Uterus (tissue), 3 donors: ENCODE measurements at regions not wholly inside any gene's neighbourhood (a gene's known extent, or its start where the extent isn't known, plus 50 kb on each side); places are given as distances from the start of the nearest gene placed in this dataset.
"Not testable (repeated sequence)": the region's sequence is repeated elsewhere in the genome, so short reads cannot be mapped to it uniquely, and the experiment has no call there.

Experiments used
- DNase-seq, 2 donors: peaks; one replicate each; pipeline ENCODE4 v3.0.0-alpha.2; 2019 to 2020
- H3K27ac ChIP-seq, 2 donors: fragments of 200-600 bp; sonication (generic); 1 replicate in 1 of 2; 2 replicates in 1 of 2; pipeline ENCODE4 v1.5.1; 2016 to 2018
- H3K27me3 ChIP-seq, 2 donors: fragments of 200-600 bp; sonication (generic); one replicate each; pipeline ENCODE4 v1.5.1; 2018 to 2019; ENCODE audit warnings: control low read depth in 1 of 2
- H3K36me3 ChIP-seq, 2 donors: fragments of 200-600 bp; sonication (generic); one replicate each; pipeline ENCODE4 v1.5.1; 2019; ENCODE audit warnings: control low read depth in 1 of 2
- H3K4me1 ChIP-seq, 2 donors: fragments of 200-600 bp; sonication (generic); one replicate each; pipeline ENCODE4 v1.5.1; 2018 to 2019; ENCODE audit warnings: control low read depth in 1 of 2
- H3K4me3 ChIP-seq, 2 donors: fragments of 200-600 bp; sonication (generic); 1 replicate in 1 of 2; 2 replicates in 1 of 2; pipeline ENCODE4 v1.5.1; 2018 to 2019; ENCODE audit warnings: mild to moderate bottlenecking in 1 of 2
- H3K9me3 ChIP-seq, 2 donors: fragments of 200-600 bp; sonication (generic); one replicate each; pipeline ENCODE4 v1.5.1; 2019; ENCODE audit warnings: control low read depth in 1 of 2
- intact Hi-C: fragments of 100-400 bp; cut with DNase I; formaldehyde crosslinking; loops from one replicate; pipeline ENCODE4 v1.15.1; 2023; ENCODE audit warnings: low total_unique reads
- TF ChIP-seq, protein P1 (sequence below), 4 experiments: fragments of 200-600 bp in 2 of 4; fragments of 450-650 bp in 2 of 4; sonication (generic) in 2 of 4; IDR thresholded peaks; one replicate each; pipeline ENCODE4 v1.5.1; 2016 to 2019; ENCODE audit warnings: antibody characterized with exemption in 4 of 4, mild to moderate bottlenecking in 2 of 4, moderate library complexity in 1 of 4
- donor health status: DM: yes; HTN: yes; CAD: no.

GRCh38 chr11:71638801-71639519, 56.3 kb upstream of the KRTAP5-11 start:
- H3K36me3 ChIP-seq, H3K27ac ChIP-seq, H3K4me1 ChIP-seq, intact Hi-C loops, H3K27me3 ChIP-seq, H3K9me3 ChIP-seq: not testable (repeated sequence)
- peak overlapping the region in 1 of 2 donors; percentile 14 for H3K4me3 ChIP-seq
- DNase-seq = peak in 1 of 2 donors; percentile 56
- TF ChIP-seq, protein P1, sequence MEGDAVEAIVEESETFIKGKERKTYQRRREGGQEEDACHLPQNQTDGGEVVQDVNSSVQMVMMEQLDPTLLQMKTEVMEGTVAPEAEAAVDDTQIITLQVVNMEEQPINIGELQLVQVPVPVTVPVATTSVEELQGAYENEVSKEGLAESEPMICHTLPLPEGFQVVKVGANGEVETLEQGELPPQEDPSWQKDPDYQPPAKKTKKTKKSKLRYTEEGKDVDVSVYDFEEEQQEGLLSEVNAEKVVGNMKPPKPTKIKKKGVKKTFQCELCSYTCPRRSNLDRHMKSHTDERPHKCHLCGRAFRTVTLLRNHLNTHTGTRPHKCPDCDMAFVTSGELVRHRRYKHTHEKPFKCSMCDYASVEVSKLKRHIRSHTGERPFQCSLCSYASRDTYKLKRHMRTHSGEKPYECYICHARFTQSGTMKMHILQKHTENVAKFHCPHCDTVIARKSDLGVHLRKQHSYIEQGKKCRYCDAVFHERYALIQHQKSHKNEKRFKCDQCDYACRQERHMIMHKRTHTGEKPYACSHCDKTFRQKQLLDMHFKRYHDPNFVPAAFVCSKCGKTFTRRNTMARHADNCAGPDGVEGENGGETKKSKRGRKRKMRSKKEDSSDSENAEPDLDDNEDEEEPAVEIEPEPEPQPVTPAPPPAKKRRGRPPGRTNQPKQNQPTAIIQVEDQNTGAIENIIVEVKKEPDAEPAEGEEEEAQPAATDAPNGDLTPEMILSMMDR (IDR thresholded peaks at IDR 0.05) = peak; percentile 40 to 76 (median 70)

- intact Hi-C loops = not testable (repeated sequence)
- peak overlapping the region in 1 of 2 donors; percentile 14 for H3K4me3 ChIP-seq
Observed at GRCh38 chr11:71639520-71639849, 56.8 kb upstream of the KRTAP5-11 start.

DNA sequence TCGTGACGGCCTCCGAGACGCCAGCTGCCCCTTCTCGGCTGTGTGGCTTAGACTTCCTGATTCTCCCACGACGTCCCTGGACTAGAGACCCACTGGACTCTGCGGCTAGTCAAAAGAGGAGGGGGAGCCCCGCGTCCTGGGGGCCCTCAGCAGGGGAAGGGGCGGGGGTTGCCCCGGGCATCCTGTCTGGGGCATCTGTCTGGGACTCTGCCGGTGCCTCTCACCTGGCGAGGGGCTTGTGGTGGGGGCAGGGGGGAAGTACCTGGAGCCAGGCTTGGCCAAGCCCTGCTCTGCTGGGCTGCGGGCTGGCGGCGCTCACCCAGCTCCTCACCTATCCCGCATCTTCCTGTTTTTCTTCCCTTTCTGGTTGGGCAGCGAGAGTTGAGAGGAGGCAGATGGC, 57.2 kb upstream of the KRTAP5-11 start:
- intact Hi-C loops = not testable (repeated sequence)

More at GRCh38 chr11:71639520-71639849, 56.8 kb upstream of the KRTAP5-11 start:
- H3K4me1 ChIP-seq, H3K27ac ChIP-seq, DNase-seq, H3K9me3 ChIP-seq, H3K27me3 ChIP-seq, H3K36me3 ChIP-seq: not testable (repeated sequence)

DNA sequence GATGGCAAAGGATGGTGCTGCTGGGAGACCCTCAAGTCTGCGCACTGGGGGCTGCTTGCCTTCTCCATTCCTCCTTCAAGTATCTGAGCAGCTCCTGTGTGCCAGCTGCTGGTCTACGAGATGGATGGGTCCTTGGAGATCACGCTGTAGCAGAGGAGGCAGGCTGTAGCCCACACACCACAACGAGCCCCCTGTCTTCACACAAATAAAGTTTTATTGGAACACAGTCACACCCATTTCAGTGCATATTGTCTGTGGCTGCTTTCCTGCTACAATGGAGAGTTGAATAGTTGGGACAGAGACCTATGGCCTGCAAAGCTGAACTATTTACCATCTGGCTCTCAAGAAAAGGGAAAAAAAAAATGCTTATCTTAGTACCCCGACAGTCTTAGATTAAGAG, 64.4 kb upstream of the KRTAP5-11 start:
- DNase-seq, H3K27ac ChIP-seq, intact Hi-C loops, H3K4me3 ChIP-seq, H3K4me1 ChIP-seq, H3K9me3 ChIP-seq, H3K27me3 ChIP-seq, H3K36me3 ChIP-seq: not testable (repeated sequence)

More for the DNA sequence above, 57.2 kb upstream of the KRTAP5-11 start:
- not testable (repeated sequence) for H3K27me3 ChIP-seq, H3K27ac ChIP-seq, H3K36me3 ChIP-seq, H3K4me3 ChIP-seq, H3K4me1 ChIP-seq, H3K9me3 ChIP-seq, DNase-seq

GRCh38 chr11:71652998-71653397, 70.3 kb upstream of the KRTAP5-11 start:
- H3K27ac ChIP-seq, H3K36me3 ChIP-seq, intact Hi-C loops, H3K9me3 ChIP-seq, DNase-seq, H3K4me1 ChIP-seq, H3K4me3 ChIP-seq, H3K27me3 ChIP-seq: not testable (repeated sequence)

DNA sequence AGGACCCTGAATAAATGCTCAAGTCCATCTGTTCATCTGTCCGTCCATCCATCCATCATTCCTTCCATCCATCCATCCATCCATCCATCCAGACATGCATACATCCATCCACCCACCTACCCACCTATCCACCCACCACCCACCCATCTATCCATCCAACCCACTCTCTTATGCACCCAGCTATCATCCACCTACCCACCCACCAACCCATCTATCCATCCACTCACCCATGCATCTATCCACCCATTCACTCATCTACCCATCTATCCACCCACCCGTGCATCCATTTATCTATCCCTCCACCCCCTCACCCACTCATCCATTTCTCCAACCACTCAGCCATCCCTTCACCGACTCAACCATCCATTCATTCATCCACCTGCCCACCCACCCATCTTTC, 71.7 kb upstream of the KRTAP5-11 start:
- H3K4me3 ChIP-seq, H3K27me3 ChIP-seq, DNase-seq, H3K36me3 ChIP-seq, H3K27ac ChIP-seq, H3K4me1 ChIP-seq, intact Hi-C loops, H3K9me3 ChIP-seq: not testable (repeated sequence)

- H3K27me3 ChIP-seq, H3K4me1 ChIP-seq, H3K4me3 ChIP-seq, DNase-seq, H3K27ac ChIP-seq, H3K36me3 ChIP-seq, H3K9me3 ChIP-seq, intact Hi-C loops: not testable (repeated sequence)
Observed at GRCh38 chr11:71655041-71655440, 72.4 kb upstream of the KRTAP5-11 start.

- peak in 1 of 2 donors; percentile 22 for DNase-seq
- H3K27me3 ChIP-seq, H3K9me3 ChIP-seq, H3K36me3 ChIP-seq, H3K4me1 ChIP-seq, intact Hi-C loops, H3K4me3 ChIP-seq, H3K27ac ChIP-seq: not testable (repeated sequence)
Observed at GRCh38 chr11:71656513-71656912, 73.8 kb upstream of the KRTAP5-11 start.

DNA sequence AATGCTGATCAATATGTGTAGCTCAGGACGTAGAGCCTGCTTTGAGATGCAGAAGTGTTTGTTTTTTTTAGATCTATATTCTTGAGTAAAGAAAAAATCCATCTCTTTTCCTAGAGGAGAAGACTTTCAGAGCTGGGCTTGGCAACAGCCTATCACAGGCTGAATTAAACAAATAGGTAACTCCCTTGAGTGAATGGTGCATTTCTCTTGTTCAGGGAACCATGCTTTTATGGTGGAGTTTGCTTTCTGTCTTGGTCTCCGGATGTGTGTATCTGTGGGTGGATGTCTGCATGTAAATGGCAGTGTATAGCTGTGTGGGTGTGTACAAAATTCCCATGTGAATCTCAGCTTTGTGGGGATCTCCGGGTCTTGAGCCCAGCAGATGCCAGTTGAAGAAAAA, 82.3 kb upstream of the KRTAP5-11 start:
- H3K36me3 ChIP-seq, H3K9me3 ChIP-seq, intact Hi-C loops, H3K27me3 ChIP-seq, H3K27ac ChIP-seq, DNase-seq, H3K4me3 ChIP-seq, H3K4me1 ChIP-seq: not testable (repeated sequence)

GRCh38 chr11:71698110-71698509, 115.4 kb upstream of the KRTAP5-11 start:
- H3K27me3 ChIP-seq, H3K9me3 ChIP-seq, H3K36me3 ChIP-seq, H3K27ac ChIP-seq, H3K4me3 ChIP-seq, DNase-seq, intact Hi-C loops, H3K4me1 ChIP-seq: not testable (repeated sequence)

- H3K4me3 ChIP-seq, H3K36me3 ChIP-seq, intact Hi-C loops, H3K27ac ChIP-seq, H3K9me3 ChIP-seq, H3K4me1 ChIP-seq, H3K27me3 ChIP-seq, DNase-seq: not testable (repeated sequence)
Observed at GRCh38 chr11:71698961-71699360, 116.3 kb upstream of the KRTAP5-11 start.

DNA sequence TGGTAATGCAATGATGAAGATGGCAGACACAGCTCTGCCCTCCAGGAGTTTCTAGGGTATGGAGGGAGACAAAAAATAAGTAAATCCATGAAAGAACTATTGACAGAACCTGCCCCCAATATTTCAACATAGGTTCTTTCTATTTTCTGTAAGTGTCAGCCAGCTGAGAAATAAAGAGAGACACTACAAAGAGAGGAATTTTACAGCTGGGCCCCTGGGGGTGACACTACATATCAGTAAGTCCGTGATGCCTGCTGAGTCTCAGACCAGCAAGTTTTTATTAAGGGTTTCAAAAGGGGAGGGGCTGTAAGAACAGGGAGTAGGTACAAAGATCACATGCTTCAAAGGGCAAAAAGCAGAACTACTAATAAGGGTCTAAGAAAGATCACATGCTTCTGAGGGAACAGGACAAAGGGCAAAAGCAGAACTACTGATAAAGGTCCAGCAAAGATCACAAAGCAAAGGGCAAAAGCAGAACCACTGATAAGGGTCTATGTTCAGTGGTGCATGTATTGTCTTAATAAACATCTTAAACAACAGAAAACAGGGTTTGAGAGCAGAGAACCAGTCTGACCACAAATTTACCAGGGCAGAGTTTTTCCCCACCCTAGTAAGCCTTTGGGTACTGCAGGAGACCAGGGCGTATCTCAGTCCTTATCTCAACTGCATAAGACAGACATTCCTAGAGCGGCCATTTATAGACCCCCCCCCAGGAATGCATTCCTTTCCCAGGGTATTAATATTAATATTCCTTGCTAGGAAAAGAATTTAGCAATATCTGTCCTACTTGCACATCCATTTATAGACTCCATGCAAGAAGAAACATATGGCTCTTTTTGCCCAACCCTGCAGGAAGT, 119.0 kb upstream of the KRTAP5-11 start:
- H3K4me3 ChIP-seq, H3K9me3 ChIP-seq, H3K4me1 ChIP-seq, intact Hi-C loops, H3K36me3 ChIP-seq, H3K27ac ChIP-seq, H3K27me3 ChIP-seq, DNase-seq: not testable (repeated sequence)
